GM23338 (cell line): ENCODE measurements at regions not wholly inside any gene's neighbourhood (a gene's known extent, or its start where the extent isn't known, plus 50 kb on each side); places are given as distances from the start of the nearest gene placed in this dataset.

ENCODE experiments used
- ATAC-seq: fragments of 200-7000 bp; cut with Tn5 transposase; 3 replicates; pipeline ENCODE4 v1.9.1; 2020
- DNase-seq: peaks from one replicate; pipeline ENCODE4 v3.0.0-alpha.2; 2015; ENCODE audit warnings: low spot score
- H2AFZ ChIP-seq: fragments of 200-600 bp; sonication (generic); 2 replicates; pipeline ENCODE4 v1.8.0; 2016; ENCODE audit warnings: antibody characterized with exemption, mild to moderate bottlenecking, moderate library complexity
- H3F3A ChIP-seq: fragments of 200-600 bp; sonication (generic); replicated peaks from 2 replicates; pipeline ENCODE4 v1.8.0; 2017; ENCODE audit warnings: antibody characterized with exemption, mixed run types, low read depth
- H3K27ac ChIP-seq: fragments of 200-600 bp; sonication (generic); 2 replicates; pipeline ENCODE4 v1.6.1; 2016; ENCODE audit warnings: low read depth
- H3K27me3 ChIP-seq: fragments of 200-600 bp; sonication (generic); 2 replicates; pipeline ENCODE4 v1.8.0; 2016; ENCODE audit warnings: mild to moderate bottlenecking, mixed run types, moderate library complexity; ENCODE audit not compliant: insufficient read depth
- H3K36me3 ChIP-seq: fragments of 200-600 bp; sonication (generic); 2 replicates; pipeline ENCODE4 v1.8.0; 2016; ENCODE audit warnings: mild to moderate bottlenecking; ENCODE audit not compliant: insufficient read depth
- H3K4me1 ChIP-seq: fragments of 200-600 bp; sonication (generic); 2 replicates; pipeline ENCODE4 v1.8.0; 2016; ENCODE audit warnings: mild to moderate bottlenecking, moderate library complexity; ENCODE audit not compliant: insufficient read depth
- H3K4me2 ChIP-seq: fragments of 200-600 bp; sonication (generic); 2 replicates; pipeline ENCODE4 v1.7.1; 2017; ENCODE audit warnings: mixed run types
- H3K4me3 ChIP-seq: fragments of 200-600 bp; sonication (generic); 2 replicates; pipeline ENCODE4 v1.6.1; 2016; ENCODE audit warnings: mixed run types
- H3K79me2 ChIP-seq: fragments of 200-600 bp; sonication (generic); replicated peaks from 2 replicates; pipeline ENCODE4 v1.8.0; 2017; ENCODE audit warnings: mild to moderate bottlenecking; ENCODE audit not compliant: insufficient read depth
- H3K9me2 ChIP-seq: fragments of 200-600 bp; sonication (generic); 2 replicates; pipeline ENCODE4 v1.8.0; 2017; ENCODE audit not compliant: insufficient read depth
- H4K20me1 ChIP-seq: fragments of 200-600 bp; sonication (generic); replicated peaks from 2 replicates; pipeline ENCODE4 v1.8.0; 2017; ENCODE audit warnings: mild to moderate bottlenecking; ENCODE audit not compliant: insufficient read depth
- H3K27ac Mint-ChIP-seq: 2 replicates; pipeline ENCODE4 v1.8.0; 2020; ENCODE audit warnings: inconsistent platforms, mild to moderate bottlenecking, moderate library complexity, mixed read lengths
- H3K27me3 Mint-ChIP-seq: 3 replicates; pipeline ENCODE4 v1.8.0; 2022; ENCODE audit warnings: low read depth, mild to moderate bottlenecking, moderate library complexity, mixed read lengths, inconsistent platforms; ENCODE audit not compliant: insufficient read depth, poor library complexity
- H3K36me3 Mint-ChIP-seq: 3 replicates; pipeline ENCODE4 v1.8.0; 2021; ENCODE audit warnings: low read depth, mild to moderate bottlenecking, inconsistent platforms, moderate library complexity, mixed read lengths
- H3K4me1 Mint-ChIP-seq: 3 replicates; pipeline ENCODE4 v1.8.0; 2020; ENCODE audit warnings: mild to moderate bottlenecking, inconsistent platforms, mixed read lengths
- H3K4me3 Mint-ChIP-seq: 3 replicates; pipeline ENCODE4 v1.8.0; 2021; ENCODE audit warnings: moderate library complexity, mild to moderate bottlenecking, inconsistent platforms, mixed read lengths
- H3K9me3 Mint-ChIP-seq: 3 replicates; pipeline ENCODE4 v1.8.0; 2020; ENCODE audit warnings: moderate library complexity, mild to moderate bottlenecking, inconsistent platforms, mixed read lengths
- CREB1 ChIP-seq: fragments of 250-450 bp; sonication (Bioruptor Pico); IDR thresholded peaks from 2 replicates; pipeline ENCODE4 v1.5.0; 2020; ENCODE audit warnings: low read depth, mild to moderate bottlenecking, moderate library complexity
- CTCF ChIP-seq, 2 experiments: fragments of 200-600 bp in 1 of 2; sonication (generic) in 1 of 2; conservative IDR thresholded peaks; 2 replicates each; pipeline versions ENCODE4 v1.5.1 to v1.6.1; 2016 to 2017; ENCODE audit warnings: antibody characterized with exemption in 2 of 2, low read depth in 2 of 2, mild to moderate bottlenecking in 2 of 2, moderate library complexity in 1 of 2
- ETS1 ChIP-seq: IDR thresholded peaks from 2 replicates; pipeline ENCODE4 v1.6.1; 2016; ENCODE audit warnings: antibody characterized with exemption
- EZH2 ChIP-seq: fragments of 200-600 bp; sonication (generic); IDR thresholded peaks from one replicate; pipeline ENCODE4 v1.8.0; 2017; ENCODE audit warnings: antibody characterized with exemption, mild to moderate bottlenecking, low read depth; ENCODE audit not compliant: unreplicated experiment
- EZH2phosphoT487 ChIP-seq: fragments of 200-600 bp; sonication (generic); IDR thresholded peaks from one replicate; pipeline ENCODE4 v1.8.1; 2018; ENCODE audit warnings: antibody characterized with exemption; ENCODE audit not compliant: unreplicated experiment
- JUNB ChIP-seq: IDR thresholded peaks from one replicate; pipeline ENCODE4 v1.6.1; 2016; ENCODE audit warnings: antibody characterized with exemption; ENCODE audit not compliant: unreplicated experiment
- NANOG ChIP-seq: IDR thresholded peaks from 2 replicates; pipeline ENCODE4 v1.6.1; 2016; ENCODE audit warnings: antibody characterized with exemption, borderline replicate concordance
- POLR2AphosphoS5 ChIP-seq: IDR thresholded peaks from 2 replicates; pipeline ENCODE4 v1.6.1; 2016; ENCODE audit warnings: antibody characterized with exemption, low read depth
- STAT1 ChIP-seq: IDR thresholded peaks from one replicate; pipeline ENCODE4 v1.6.1; 2016; ENCODE audit warnings: antibody characterized with exemption; ENCODE audit not compliant: unreplicated experiment
- ZNF114 ChIP-seq: fragments of 250-450 bp; sonication (Bioruptor Pico); IDR thresholded peaks from 2 replicates; pipeline ENCODE4 v1.5.0; 2020; ENCODE audit warnings: mild to moderate bottlenecking, moderate library complexity
- ZNF331 ChIP-seq: fragments of 250-450 bp; sonication (Bioruptor Pico); IDR thresholded peaks from 2 replicates; pipeline ENCODE4 v1.5.0; 2020; ENCODE audit warnings: low read depth, mild to moderate bottlenecking, moderate library complexity
- ZNF462 ChIP-seq: fragments of 250-450 bp; sonication (Bioruptor Pico); IDR thresholded peaks from 2 replicates; pipeline ENCODE4 v1.5.0; 2020; ENCODE audit warnings: mild to moderate bottlenecking, moderate library complexity
- TF ChIP-seq, protein P1 (sequence below): IDR thresholded peaks from one replicate; pipeline ENCODE4 v1.6.1; 2018; ENCODE audit warnings: antibody characterized with exemption; ENCODE audit not compliant: unreplicated experiment

DNA sequence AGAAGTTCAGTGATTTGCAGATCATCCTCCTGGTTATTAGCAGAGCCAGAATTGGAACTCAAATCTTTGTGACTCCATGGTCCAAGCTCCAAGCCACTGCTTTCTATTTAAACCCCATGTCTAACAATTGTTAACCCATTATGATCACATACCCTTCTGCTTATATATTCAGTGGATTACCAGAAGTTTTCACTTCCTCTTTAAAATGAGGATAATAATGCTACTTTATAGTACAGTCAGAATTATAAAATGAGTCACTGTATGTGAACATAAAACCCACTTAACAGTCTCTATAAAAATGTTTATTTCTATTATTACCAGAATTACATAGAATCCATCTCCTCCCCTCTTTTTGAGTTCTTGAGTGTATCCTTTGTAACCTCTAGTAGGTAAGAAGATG lies 550.7 kb upstream of the DPPA4 start:
- Histone ChIP-seq H3K36me3 (0 out of 2 replicates have a peak, but pooled peaks cover 6% of the 10 kb centered on the region), H3K4me3 (no peak overlapping the region), H3K4me1 (no peaks in the 10 kb centered on the region), H3K9me2 (no peaks in the 10 kb centered on the region), H2AFZ (no peak overlapping the region), H3K27ac (no peak overlapping the region), H3K4me2 (no peak overlapping the region), H4K20me1 (no peaks in the 10 kb centered on the region), H3K27me3 (no peaks in the 10 kb centered on the region), H3K79me2 (no peaks in the 10 kb centered on the region), H3F3A (no peaks in the 10 kb centered on the region)
- Mint-ChIP-seq H3K27ac (no peak overlapping the region), H3K27me3 (no peaks in the 10 kb centered on the region), H3K9me3 (peaks cover 18% of the 10 kb centered on the region), H3K36me3 (peaks cover 12% of the 10 kb centered on the region), H3K4me1 (no peaks in the 10 kb centered on the region), H3K4me3 (no peak overlapping the region)
- DNase-seq (no peak), ATAC-seq (no peak)
- TF ChIP-seq ZNF331 (no peak), NANOG (no peak), EZH2 (no peak), STAT1 (no peak), CREB1 (CRISPR knock-in tag) (no peak), ZNF462 (no peak), POLR2AphosphoS5 (no peak), ETS1 (no peak), JUNB (no peak), EZH2phosphoT487 (no peak), CTCF (conservative IDR thresholded peaks at IDR 0.05; ENCODE audit: low read depth in 2 of 2) (no peak), ZNF114 (CRISPR knock-in tag) (no peak)
- TF ChIP-seq, protein P1, sequence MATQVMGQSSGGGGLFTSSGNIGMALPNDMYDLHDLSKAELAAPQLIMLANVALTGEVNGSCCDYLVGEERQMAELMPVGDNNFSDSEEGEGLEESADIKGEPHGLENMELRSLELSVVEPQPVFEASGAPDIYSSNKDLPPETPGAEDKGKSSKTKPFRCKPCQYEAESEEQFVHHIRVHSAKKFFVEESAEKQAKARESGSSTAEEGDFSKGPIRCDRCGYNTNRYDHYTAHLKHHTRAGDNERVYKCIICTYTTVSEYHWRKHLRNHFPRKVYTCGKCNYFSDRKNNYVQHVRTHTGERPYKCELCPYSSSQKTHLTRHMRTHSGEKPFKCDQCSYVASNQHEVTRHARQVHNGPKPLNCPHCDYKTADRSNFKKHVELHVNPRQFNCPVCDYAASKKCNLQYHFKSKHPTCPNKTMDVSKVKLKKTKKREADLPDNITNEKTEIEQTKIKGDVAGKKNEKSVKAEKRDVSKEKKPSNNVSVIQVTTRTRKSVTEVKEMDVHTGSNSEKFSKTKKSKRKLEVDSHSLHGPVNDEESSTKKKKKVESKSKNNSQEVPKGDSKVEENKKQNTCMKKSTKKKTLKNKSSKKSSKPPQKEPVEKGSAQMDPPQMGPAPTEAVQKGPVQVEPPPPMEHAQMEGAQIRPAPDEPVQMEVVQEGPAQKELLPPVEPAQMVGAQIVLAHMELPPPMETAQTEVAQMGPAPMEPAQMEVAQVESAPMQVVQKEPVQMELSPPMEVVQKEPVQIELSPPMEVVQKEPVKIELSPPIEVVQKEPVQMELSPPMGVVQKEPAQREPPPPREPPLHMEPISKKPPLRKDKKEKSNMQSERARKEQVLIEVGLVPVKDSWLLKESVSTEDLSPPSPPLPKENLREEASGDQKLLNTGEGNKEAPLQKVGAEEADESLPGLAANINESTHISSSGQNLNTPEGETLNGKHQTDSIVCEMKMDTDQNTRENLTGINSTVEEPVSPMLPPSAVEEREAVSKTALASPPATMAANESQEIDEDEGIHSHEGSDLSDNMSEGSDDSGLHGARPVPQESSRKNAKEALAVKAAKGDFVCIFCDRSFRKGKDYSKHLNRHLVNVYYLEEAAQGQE, result no peak
